Uterus (tissue), 3 donors: ENCODE measurements at regions not wholly inside any gene's neighbourhood (a gene's known extent, or its start where the extent isn't known, plus 50 kb on each side); places are given as distances from the start of the nearest gene placed in this dataset.

Experiments used
- DNase-seq, 2 donors: peaks; one replicate each; pipeline ENCODE4 v3.0.0-alpha.2; 2019 to 2020
- H3K27ac ChIP-seq, 2 donors: fragments of 200-600 bp; sonication (generic); 1 replicate in 1 of 2; 2 replicates in 1 of 2; pipeline ENCODE4 v1.5.1; 2016 to 2018
- H3K27me3 ChIP-seq, 2 donors: fragments of 200-600 bp; sonication (generic); one replicate each; pipeline ENCODE4 v1.5.1; 2018 to 2019; ENCODE audit warnings: control low read depth in 1 of 2
- H3K36me3 ChIP-seq, 2 donors: fragments of 200-600 bp; sonication (generic); one replicate each; pipeline ENCODE4 v1.5.1; 2019; ENCODE audit warnings: control low read depth in 1 of 2
- H3K4me1 ChIP-seq, 2 donors: fragments of 200-600 bp; sonication (generic); one replicate each; pipeline ENCODE4 v1.5.1; 2018 to 2019; ENCODE audit warnings: control low read depth in 1 of 2
- H3K4me3 ChIP-seq, 2 donors: fragments of 200-600 bp; sonication (generic); 1 replicate in 1 of 2; 2 replicates in 1 of 2; pipeline ENCODE4 v1.5.1; 2018 to 2019; ENCODE audit warnings: mild to moderate bottlenecking in 1 of 2
- H3K9me3 ChIP-seq, 2 donors: fragments of 200-600 bp; sonication (generic); one replicate each; pipeline ENCODE4 v1.5.1; 2019; ENCODE audit warnings: control low read depth in 1 of 2
- POLR2A ChIP-seq, 2 donors: fragments of 450-650 bp; IDR thresholded peaks; one replicate each; pipeline ENCODE4 v1.6.1; 2016; ENCODE audit warnings: antibody characterized with exemption in 2 of 2, mild to moderate bottlenecking in 1 of 2, moderate library complexity in 1 of 2
- intact Hi-C: fragments of 100-400 bp; cut with DNase I; formaldehyde crosslinking; loops from one replicate; pipeline ENCODE4 v1.15.1; 2023; ENCODE audit warnings: low total_unique reads
- TF ChIP-seq, protein P1 (sequence below), 4 experiments: fragments of 200-600 bp in 2 of 4; fragments of 450-650 bp in 2 of 4; sonication (generic) in 2 of 4; IDR thresholded peaks; one replicate each; pipeline ENCODE4 v1.5.1; 2016 to 2019; ENCODE audit warnings: antibody characterized with exemption in 4 of 4, mild to moderate bottlenecking in 2 of 4, moderate library complexity in 1 of 4
- donor health status: DM: yes; HTN: yes; CAD: no.

- Histone ChIP-seq H3K9me3 (no peaks in the 10 kb centered on the region), H3K27me3 (no peaks in the 10 kb centered on the region), H3K4me1 (peaks cover 0 to 5% of the 10 kb centered on the region in 2 donors), H3K36me3 (no peaks in the 10 kb centered on the region), H3K4me3 (no peak overlapping the region), H3K27ac (no peak overlapping the region)
- DNase-seq, result no peak
- no peak for TF ChIP-seq POLR2A (IDR thresholded peaks at IDR 0.05)
- TF ChIP-seq, protein P1, sequence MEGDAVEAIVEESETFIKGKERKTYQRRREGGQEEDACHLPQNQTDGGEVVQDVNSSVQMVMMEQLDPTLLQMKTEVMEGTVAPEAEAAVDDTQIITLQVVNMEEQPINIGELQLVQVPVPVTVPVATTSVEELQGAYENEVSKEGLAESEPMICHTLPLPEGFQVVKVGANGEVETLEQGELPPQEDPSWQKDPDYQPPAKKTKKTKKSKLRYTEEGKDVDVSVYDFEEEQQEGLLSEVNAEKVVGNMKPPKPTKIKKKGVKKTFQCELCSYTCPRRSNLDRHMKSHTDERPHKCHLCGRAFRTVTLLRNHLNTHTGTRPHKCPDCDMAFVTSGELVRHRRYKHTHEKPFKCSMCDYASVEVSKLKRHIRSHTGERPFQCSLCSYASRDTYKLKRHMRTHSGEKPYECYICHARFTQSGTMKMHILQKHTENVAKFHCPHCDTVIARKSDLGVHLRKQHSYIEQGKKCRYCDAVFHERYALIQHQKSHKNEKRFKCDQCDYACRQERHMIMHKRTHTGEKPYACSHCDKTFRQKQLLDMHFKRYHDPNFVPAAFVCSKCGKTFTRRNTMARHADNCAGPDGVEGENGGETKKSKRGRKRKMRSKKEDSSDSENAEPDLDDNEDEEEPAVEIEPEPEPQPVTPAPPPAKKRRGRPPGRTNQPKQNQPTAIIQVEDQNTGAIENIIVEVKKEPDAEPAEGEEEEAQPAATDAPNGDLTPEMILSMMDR (IDR thresholded peaks at IDR 0.05), result no peak
- intact Hi-C loops, result no loop called here
Measured at GRCh38 chr11:119560291-119560690, 137.3 kb upstream of the THY1 start.

- DNase-seq, result no peak
Measured at GRCh38 chr11:119552106-119552485, 129.1 kb upstream of the THY1 start.

DNA sequence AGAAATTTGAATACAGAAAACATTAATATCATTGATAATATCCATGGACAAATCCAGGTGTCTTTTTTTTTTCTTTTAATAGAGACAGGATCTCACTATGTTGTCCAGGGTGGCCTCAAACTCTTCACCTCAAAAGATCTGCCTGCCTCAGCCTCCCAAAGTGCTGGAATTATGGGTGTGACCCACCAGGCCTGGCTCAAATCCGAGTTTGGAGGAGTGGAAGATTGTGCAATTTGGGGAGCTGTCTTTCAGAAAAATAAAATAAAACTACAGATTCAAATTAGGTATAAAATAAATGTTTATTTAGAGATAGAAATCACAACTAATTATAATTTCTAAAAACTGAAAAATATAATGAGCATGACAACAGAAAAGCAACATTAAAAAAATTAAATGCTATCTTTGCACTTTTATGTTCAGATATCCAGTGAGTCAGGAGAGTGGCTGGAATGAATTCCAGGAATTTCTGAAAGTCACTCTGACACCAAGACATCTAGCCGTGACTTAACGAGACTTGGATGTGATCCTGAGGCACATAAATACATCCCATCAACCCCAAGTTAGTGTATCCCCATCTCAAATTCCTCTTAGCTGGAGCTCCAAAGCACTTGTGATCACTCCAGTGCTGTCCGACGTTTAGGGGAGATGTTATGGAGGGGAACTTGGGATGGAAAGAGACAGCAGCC, 128.6 kb upstream of the THY1 start:
- Histone ChIP-seq H3K9me3 (peaks cover 0 to 6% of the 10 kb centered on the region in 2 donors), H3K4me3 (no peak overlapping the region), H3K36me3 (no peaks in the 10 kb centered on the region), H3K27ac (no peak overlapping the region), H3K4me1 (no peaks in the 10 kb centered on the region), H3K27me3 (no peaks in the 10 kb centered on the region)
- no peak for TF ChIP-seq POLR2A (IDR thresholded peaks at IDR 0.05)
- TF ChIP-seq, protein P1 (IDR thresholded peaks at IDR 0.05), result no peak
- DNase-seq, result no peak
- intact Hi-C loops, result no loop called here

More at GRCh38 chr11:119552106-119552485, 129.1 kb upstream of the THY1 start:
- H3K27ac ChIP-seq, result no peak overlapping the region
- no peaks in the 10 kb centered on the region for H3K36me3 ChIP-seq
- no peak overlapping the region for H3K4me3 ChIP-seq
- H3K4me1 ChIP-seq, result no peaks in the 10 kb centered on the region
- peaks cover 0 to 6% of the 10 kb centered on the region in 2 donors for H3K9me3 ChIP-seq
- no peaks in the 10 kb centered on the region for H3K27me3 ChIP-seq
- TF ChIP-seq, protein P1 (IDR thresholded peaks at IDR 0.05), result no peak
- TF ChIP-seq POLR2A (IDR thresholded peaks at IDR 0.05), result no peak
- intact Hi-C loops, result no loop called here

DNA sequence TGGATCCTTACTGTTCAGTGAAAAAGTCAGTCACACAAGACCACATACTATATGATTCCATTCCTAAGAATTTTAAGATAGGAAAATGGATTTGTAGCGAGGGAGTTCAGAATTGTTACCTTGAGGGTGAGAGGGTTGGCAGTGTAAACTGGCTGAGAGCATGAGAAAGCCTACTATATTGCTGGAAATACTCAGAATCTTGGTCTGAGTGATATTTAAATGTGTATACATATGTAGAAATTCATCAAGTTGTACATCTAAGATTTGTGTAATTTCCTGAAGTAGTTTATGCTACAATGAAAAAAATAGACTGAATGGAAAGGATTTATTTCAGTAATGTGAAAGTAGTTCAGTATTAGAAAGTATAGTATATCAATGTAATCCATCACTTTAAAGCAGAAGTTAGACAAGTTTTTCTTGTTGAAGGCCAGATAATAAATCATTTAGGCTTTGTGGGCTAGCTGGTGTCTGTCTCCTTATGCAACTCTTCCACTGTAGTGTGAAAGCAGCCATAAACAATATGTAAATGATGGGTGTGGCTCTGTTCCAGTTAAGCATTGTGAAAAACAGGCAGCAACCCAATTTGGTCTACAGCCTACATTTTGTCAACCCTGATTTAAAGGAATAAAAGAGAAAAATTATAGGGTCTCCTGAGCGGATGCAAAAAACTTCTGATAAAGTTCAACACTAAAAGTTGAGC, 127.2 kb upstream of the THY1 start:
- intact Hi-C loops, result no loop called here
- peaks cover 0 to 6% of the 10 kb centered on the region in 2 donors for H3K9me3 ChIP-seq
- no peaks in the 10 kb centered on the region for H3K4me1 ChIP-seq
- TF ChIP-seq, protein P1 (IDR thresholded peaks at IDR 0.05), result no peak
- no peak for TF ChIP-seq POLR2A (IDR thresholded peaks at IDR 0.05)
- no peak overlapping the region for H3K27ac ChIP-seq
- H3K4me3 ChIP-seq, result no peak overlapping the region
- no peak for DNase-seq
- H3K27me3 ChIP-seq, result no peaks in the 10 kb centered on the region
- no peaks in the 10 kb centered on the region for H3K36me3 ChIP-seq

DNA sequence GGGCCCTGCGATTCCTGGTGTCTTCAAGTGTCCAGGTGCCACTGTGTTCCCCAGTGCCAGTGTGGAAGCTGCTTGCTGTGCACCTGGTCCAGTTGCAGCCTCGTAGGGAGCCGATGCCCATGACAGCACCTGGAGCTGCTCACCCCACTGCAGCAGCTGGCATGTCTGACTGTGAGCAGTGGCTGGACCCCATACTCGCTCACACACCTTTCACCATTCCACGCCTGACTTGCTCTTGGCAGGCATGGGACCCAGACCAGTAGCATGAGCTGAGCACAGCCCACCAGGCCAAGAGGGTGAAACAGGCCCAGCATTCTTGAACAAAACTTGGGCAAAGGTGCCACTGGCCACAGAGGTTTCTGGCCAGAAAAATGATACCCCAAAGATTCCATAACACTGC, 124.5 kb upstream of the THY1 start:
- Histone ChIP-seq H3K9me3 (peaks cover 0 to 6% of the 10 kb centered on the region in 2 donors), H3K4me3 (no peak overlapping the region), H3K36me3 (no peaks in the 10 kb centered on the region), H3K4me1 (no peaks in the 10 kb centered on the region), H3K27me3 (no peaks in the 10 kb centered on the region), H3K27ac (no peak overlapping the region)
- TF ChIP-seq, protein P1 (IDR thresholded peaks at IDR 0.05), result no peak
- no peak for TF ChIP-seq POLR2A (IDR thresholded peaks at IDR 0.05)
- DNase-seq, result no peak
- intact Hi-C loops, result no loop called here
